Left lung (tissue), 4 donors: ENCODE measurements at regions not wholly inside any gene's neighbourhood (a gene's known extent, or its start where the extent isn't known, plus 50 kb on each side); places are given as distances from the start of the nearest gene placed in this dataset.

Source experiments
- ATAC-seq: fragments of 200-7000 bp; cut with Tn5 transposase; one replicate; pipeline ENCODE4 v1.9.1; 2020; ENCODE audit warnings: moderate library complexity
- DNase-seq, 4 donors: peaks; one replicate each; pipeline ENCODE4 v3.0.0-alpha.2; 2013 to 2020
- H3K27ac ChIP-seq, 2 donors: fragments of 200-600 bp; sonication (generic) in 1 of 2; one replicate each; pipeline versions ENCODE4 v1.5.0 to v1.8.0; 2020 to 2021
- H3K27me3 ChIP-seq, 2 donors: fragments of 200-600 bp; sonication (generic) in 1 of 2; one replicate each; pipeline versions ENCODE4 v1.5.0 to v1.8.0; 2020 to 2021
- H3K36me3 ChIP-seq, 2 donors: fragments of 200-600 bp; sonication (generic) in 1 of 2; one replicate each; pipeline versions ENCODE4 v1.5.0 to v1.8.0; 2020 to 2021
- H3K4me1 ChIP-seq, 2 donors: fragments of 200-600 bp; one replicate each; pipeline ENCODE4 v1.8.0; 2021
- H3K4me3 ChIP-seq, 2 donors: fragments of 200-600 bp; sonication (generic) in 1 of 2; one replicate each; pipeline versions ENCODE4 v1.5.0 to v1.8.0; 2020 to 2021; ENCODE audit warnings: mild to moderate bottlenecking in 1 of 2
- H3K9me3 ChIP-seq, 2 donors: fragments of 200-600 bp; sonication (generic) in 1 of 2; one replicate each; pipeline versions ENCODE4 v1.5.0 to v1.8.0; 2020 to 2021
- intact Hi-C, 2 donors: fragments of 100-400 bp; cut with DNase I; formaldehyde crosslinking; loops; one replicate each; pipeline versions ENCODE4 v1.11.2 to v1.14.2; 2022
- TF ChIP-seq, protein P1 (sequence below), 2 donors: fragments of 200-600 bp; sonication (generic) in 1 of 2; IDR thresholded peaks; one replicate each; pipeline versions ENCODE4 v1.5.0 to v1.8.0; 2021; ENCODE audit warnings: antibody characterized with exemption in 2 of 2
- donor health status: DM: no; HTN: yes; CAD: no.
- donor health status: DM: no; HTN: no; CAD: no.

DNA sequence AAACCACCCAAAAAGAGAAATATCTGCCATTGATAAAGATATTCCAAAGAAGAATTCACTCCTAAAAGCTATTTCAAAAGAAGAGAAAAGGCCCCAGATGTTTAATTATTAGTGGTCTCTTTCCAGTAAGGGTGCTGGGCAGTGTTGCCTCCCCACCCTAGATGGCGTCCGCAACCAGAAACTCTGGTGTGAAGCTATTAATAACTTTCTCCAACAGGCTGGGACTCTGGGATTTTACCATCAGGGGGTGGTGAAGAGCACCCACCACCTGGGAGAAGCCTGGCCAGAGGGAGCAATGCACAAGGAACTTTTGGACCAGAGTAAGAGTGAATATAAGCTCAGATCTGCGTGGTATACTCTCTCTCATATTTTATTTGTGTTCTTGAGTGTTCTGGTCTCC lies 115.4 kb upstream of the TIAM1 start:
- TF ChIP-seq, protein P1, sequence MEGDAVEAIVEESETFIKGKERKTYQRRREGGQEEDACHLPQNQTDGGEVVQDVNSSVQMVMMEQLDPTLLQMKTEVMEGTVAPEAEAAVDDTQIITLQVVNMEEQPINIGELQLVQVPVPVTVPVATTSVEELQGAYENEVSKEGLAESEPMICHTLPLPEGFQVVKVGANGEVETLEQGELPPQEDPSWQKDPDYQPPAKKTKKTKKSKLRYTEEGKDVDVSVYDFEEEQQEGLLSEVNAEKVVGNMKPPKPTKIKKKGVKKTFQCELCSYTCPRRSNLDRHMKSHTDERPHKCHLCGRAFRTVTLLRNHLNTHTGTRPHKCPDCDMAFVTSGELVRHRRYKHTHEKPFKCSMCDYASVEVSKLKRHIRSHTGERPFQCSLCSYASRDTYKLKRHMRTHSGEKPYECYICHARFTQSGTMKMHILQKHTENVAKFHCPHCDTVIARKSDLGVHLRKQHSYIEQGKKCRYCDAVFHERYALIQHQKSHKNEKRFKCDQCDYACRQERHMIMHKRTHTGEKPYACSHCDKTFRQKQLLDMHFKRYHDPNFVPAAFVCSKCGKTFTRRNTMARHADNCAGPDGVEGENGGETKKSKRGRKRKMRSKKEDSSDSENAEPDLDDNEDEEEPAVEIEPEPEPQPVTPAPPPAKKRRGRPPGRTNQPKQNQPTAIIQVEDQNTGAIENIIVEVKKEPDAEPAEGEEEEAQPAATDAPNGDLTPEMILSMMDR (IDR thresholded peaks at IDR 0.05): no peak
- H3K9me3 ChIP-seq: no peaks in the 10 kb centered on the region
- H3K36me3 ChIP-seq: no peaks in the 10 kb centered on the region
- intact Hi-C loops: no loop called here
- H3K27me3 ChIP-seq: no peaks in the 10 kb centered on the region
- no peak for ATAC-seq
- H3K27ac ChIP-seq: no peak overlapping the region
- no peak overlapping the region for H3K4me3 ChIP-seq
- no peaks in the 10 kb centered on the region for H3K4me1 ChIP-seq
- DNase-seq: no peak

DNA sequence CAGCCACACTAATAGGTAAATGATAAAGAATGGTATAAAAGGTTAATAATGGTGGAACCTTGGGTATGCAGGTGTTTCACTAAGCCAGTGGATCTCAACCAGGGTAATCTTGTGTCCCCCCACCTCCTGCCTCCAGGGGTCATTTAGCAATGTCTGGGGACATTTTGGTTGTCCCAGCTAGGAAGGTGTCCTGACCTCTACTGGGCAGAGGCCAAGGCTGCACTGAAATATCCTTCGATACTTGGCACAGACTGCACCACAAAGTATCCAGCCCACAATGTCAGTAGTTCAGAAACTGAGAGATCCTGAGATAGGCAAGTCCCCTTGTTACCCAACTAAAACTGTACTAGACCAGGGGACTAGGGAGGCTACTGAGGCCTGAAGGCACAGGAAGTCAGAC lies 113.6 kb upstream of the TIAM1 start:
- H3K36me3 ChIP-seq: no peaks in the 10 kb centered on the region
- no peaks in the 10 kb centered on the region for H3K9me3 ChIP-seq
- H3K27ac ChIP-seq: no peak overlapping the region
- intact Hi-C loops: no loop called here
- DNase-seq: no peak
- H3K4me3 ChIP-seq: no peak overlapping the region
- TF ChIP-seq, protein P1 (IDR thresholded peaks at IDR 0.05): no peak
- H3K4me1 ChIP-seq: no peaks in the 10 kb centered on the region
- no peaks in the 10 kb centered on the region for H3K27me3 ChIP-seq
- ATAC-seq: no peak

DNA sequence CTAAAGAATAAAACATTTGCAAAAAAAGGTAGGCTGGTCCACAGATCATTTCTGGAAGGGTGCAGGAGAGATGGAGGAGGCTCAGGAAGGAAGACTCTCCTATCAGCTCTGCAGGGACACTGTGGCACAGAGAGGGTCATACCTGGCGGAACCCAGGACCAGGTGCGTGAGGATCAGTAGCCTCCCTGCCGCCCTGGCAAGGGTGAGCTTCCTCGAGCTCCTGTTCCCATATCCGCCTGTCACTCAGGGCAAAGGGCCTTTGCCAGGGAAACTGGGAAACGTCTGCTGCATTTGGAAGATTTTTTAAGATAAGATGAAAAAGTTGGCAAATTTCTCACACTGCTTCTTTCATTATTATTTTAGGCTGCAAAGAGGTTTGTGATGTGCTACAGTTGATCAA lies 112.1 kb upstream of the TIAM1 start:
- no peak overlapping the region for H3K4me3 ChIP-seq
- TF ChIP-seq, protein P1 (IDR thresholded peaks at IDR 0.05): no peak
- no peak for DNase-seq
- H3K27me3 ChIP-seq: no peaks in the 10 kb centered on the region
- no peak for ATAC-seq
- H3K27ac ChIP-seq: no peak overlapping the region
- H3K36me3 ChIP-seq: no peaks in the 10 kb centered on the region
- no peaks in the 10 kb centered on the region for H3K9me3 ChIP-seq
- no peaks in the 10 kb centered on the region for H3K4me1 ChIP-seq
- intact Hi-C loops: no loop called here

DNA sequence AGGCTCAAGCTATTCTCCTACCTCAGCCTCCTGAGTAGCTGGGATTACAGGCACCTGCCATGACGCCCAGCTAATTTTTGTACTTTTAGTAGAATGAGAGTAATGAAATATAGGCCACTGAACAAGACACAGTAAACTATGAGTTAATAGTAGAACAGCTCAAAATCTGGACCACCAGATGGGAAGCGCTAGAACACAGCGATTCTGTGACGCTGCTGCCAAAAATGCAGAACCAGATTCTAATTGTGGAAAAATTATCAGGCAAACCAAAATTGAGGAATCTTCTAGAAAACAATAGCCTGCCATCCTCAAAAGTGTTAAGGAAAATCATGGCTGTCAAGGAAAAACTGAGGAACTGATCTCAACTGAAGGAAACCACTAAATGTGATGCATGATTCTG lies 111.4 kb upstream of the TIAM1 start:
- ATAC-seq (no peak), DNase-seq (no peak)
- Histone ChIP-seq H3K27ac (no peak overlapping the region), H3K9me3 (no peaks in the 10 kb centered on the region), H3K4me1 (no peaks in the 10 kb centered on the region), H3K4me3 (no peak overlapping the region), H3K36me3 (no peaks in the 10 kb centered on the region), H3K27me3 (no peaks in the 10 kb centered on the region)
- TF ChIP-seq, protein P1 (IDR thresholded peaks at IDR 0.05): no peak
- intact Hi-C loops: no loop called here

DNA sequence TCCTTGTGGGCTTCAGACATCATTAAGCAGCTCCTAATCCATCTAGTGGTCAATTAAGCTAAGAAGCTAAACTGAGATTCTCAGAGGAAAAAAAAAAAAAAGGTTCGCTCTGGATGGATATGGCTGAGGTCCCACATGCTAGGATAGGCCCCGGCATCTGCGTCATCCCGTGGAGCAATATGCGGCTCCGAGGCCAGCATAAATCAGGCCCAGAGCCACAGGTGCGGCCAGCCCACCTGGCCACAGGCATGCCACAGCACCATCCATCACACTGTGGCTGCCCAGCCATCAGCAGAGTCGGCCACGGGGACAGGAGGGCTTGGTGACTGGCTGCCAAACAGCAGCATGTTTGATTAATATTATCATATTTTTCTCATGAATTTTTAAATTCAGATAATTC lies 106.9 kb upstream of the TIAM1 start:
- H3K4me1 ChIP-seq: no peaks in the 10 kb centered on the region
- no peaks in the 10 kb centered on the region for H3K36me3 ChIP-seq
- no peak overlapping the region for H3K4me3 ChIP-seq
- ATAC-seq (no peak), DNase-seq (no peak)
- TF ChIP-seq, protein P1 (IDR thresholded peaks at IDR 0.05): no peak
- intact Hi-C loops: no loop called here
- no peaks in the 10 kb centered on the region for H3K27me3 ChIP-seq
- no peak overlapping the region for H3K27ac ChIP-seq
- H3K9me3 ChIP-seq: no peaks in the 10 kb centered on the region
